Neural cell (in vitro differentiated cells): ENCODE measurements at regions not wholly inside any gene's neighbourhood (a gene's known extent, or its start where the extent isn't known, plus 50 kb on each side); places are given as distances from the start of the nearest gene placed in this dataset.

Source experiments
- H2AFZ ChIP-seq: fragments of 200-600, 300-800 bp; sonication (generic), shearing (Covaris generic); 2 replicates; pipeline ENCODE4 v1.6.0; 2014; ENCODE audit warnings: low read depth, mild to moderate bottlenecking, antibody characterized with exemption, low read length, moderate library complexity
- H3F3A ChIP-seq: fragments of 200-600 bp; shearing (Covaris generic); 2 replicates; pipeline ENCODE4 v1.6.1; 2016; ENCODE audit warnings: mild to moderate bottlenecking, moderate library complexity, mixed read lengths, antibody characterized with exemption, low read length; ENCODE audit not compliant: insufficient read depth, poor library complexity, severe bottlenecking
- H3K27ac ChIP-seq: fragments of 200-600, 300-800 bp; sonication (generic), shearing (Covaris generic); 2 replicates; pipeline ENCODE4 v1.5.1; 2014; ENCODE audit warnings: mild to moderate bottlenecking, low read length, moderate library complexity
- H3K27me3 ChIP-seq: fragments of 300-800, 200-600 bp; sonication (generic), shearing (Covaris generic); 2 replicates; pipeline ENCODE4 v1.6.0; 2014; ENCODE audit warnings: mild to moderate bottlenecking, low read depth, low read length, moderate library complexity; ENCODE audit not compliant: insufficient read depth
- H3K36me3 ChIP-seq: fragments of 300-800, 200-600 bp; sonication (generic), shearing (Covaris generic); 2 replicates; pipeline ENCODE4 v1.5.1; 2014; ENCODE audit warnings: mild to moderate bottlenecking, antibody characterized with exemption, low read length, moderate library complexity; ENCODE audit not compliant: insufficient read depth
- H3K4me2 ChIP-seq: fragments of 300-800, 200-600 bp; sonication (generic), shearing (Covaris generic); 2 replicates; pipeline ENCODE4 v1.6.0; 2014; ENCODE audit warnings: mild to moderate bottlenecking, low read length
- H3K4me3 ChIP-seq: fragments of 300-800, 200-600 bp; sonication (generic), shearing (Covaris generic); 2 replicates; pipeline ENCODE4 v1.5.1; 2014; ENCODE audit warnings: mild to moderate bottlenecking, low read length, moderate library complexity
- H3K79me2 ChIP-seq: fragments of 200-600 bp; shearing (Covaris generic); replicated peaks from 2 replicates; pipeline ENCODE4 v1.6.0; 2014; ENCODE audit warnings: mild to moderate bottlenecking, low read length, moderate library complexity; ENCODE audit not compliant: insufficient read depth
- H3K9ac ChIP-seq: fragments of 300-800, 200-600 bp; sonication (generic), shearing (Covaris generic); 2 replicates; pipeline ENCODE4 v1.6.1; 2016; ENCODE audit warnings: mild to moderate bottlenecking, low read length, mixed read lengths
- H3K9me2 ChIP-seq: fragments of 200-600 bp; shearing (Covaris generic); 2 replicates; pipeline ENCODE4 v1.6.1; 2016; ENCODE audit warnings: mild to moderate bottlenecking, low read length, mixed read lengths; ENCODE audit not compliant: insufficient read depth
- H3K9me3 ChIP-seq: fragments of 200-600, 300-800 bp; sonication (generic), shearing (Covaris generic); 2 replicates; pipeline ENCODE4 v1.6.1; 2016; ENCODE audit warnings: mild to moderate bottlenecking, mixed run types, low read length, moderate library complexity, mixed read lengths
- H4K20me1 ChIP-seq: fragments of 200-600 bp; shearing (Covaris generic); 2 replicates; pipeline ENCODE4 v1.6.1; 2016; ENCODE audit warnings: mild to moderate bottlenecking, mixed run types; ENCODE audit not compliant: insufficient read depth
- EP300 ChIP-seq: fragments of 450-650 bp; conservative IDR thresholded peaks from 2 replicates; pipeline ENCODE4 v1.6.1; 2014; ENCODE audit warnings: antibody characterized with exemption, mild to moderate bottlenecking, moderate library complexity; ENCODE audit not compliant: poor library complexity, severe bottlenecking
- EZH2 ChIP-seq: fragments of 200-600, 300-800 bp; shearing (Covaris generic), sonication (generic); IDR thresholded peaks from 2 replicates; pipeline ENCODE4 v1.6.1; 2014; ENCODE audit warnings: antibody characterized with exemption, low read length, borderline replicate concordance, mild to moderate bottlenecking; ENCODE audit not compliant: insufficient read depth, poor library complexity, severe bottlenecking
- MXI1 ChIP-seq: fragments of 450-650 bp; conservative IDR thresholded peaks from 2 replicates; pipeline ENCODE4 v1.6.1; 2014; ENCODE audit warnings: antibody characterized with exemption, mild to moderate bottlenecking; ENCODE audit not compliant: poor library complexity, severe bottlenecking
- POLR2AphosphoS5 ChIP-seq: IDR thresholded peaks from 2 replicates; pipeline ENCODE4 v1.6.1; 2012
- RAD21 ChIP-seq: fragments of 450-650 bp; conservative IDR thresholded peaks from 2 replicates; pipeline ENCODE4 v1.6.1; 2014; ENCODE audit warnings: antibody characterized with exemption, mild to moderate bottlenecking, moderate library complexity
- SMC3 ChIP-seq: fragments of 450-650 bp; conservative IDR thresholded peaks from 2 replicates; pipeline ENCODE4 v1.6.1; 2014; ENCODE audit warnings: antibody characterized with exemption, mild to moderate bottlenecking, moderate library complexity; ENCODE audit not compliant: poor library complexity
- TAF1 ChIP-seq: IDR thresholded peaks from 2 replicates; pipeline ENCODE4 v1.6.1; 2012; ENCODE audit warnings: low read depth
- TF ChIP-seq, protein P1 (sequence below): IDR thresholded peaks from 2 replicates; pipeline ENCODE4 v1.6.1; 2012; ENCODE audit warnings: borderline replicate concordance
- TF ChIP-seq, protein P2 (sequence below): fragments of 450-650 bp; IDR thresholded peaks from 2 replicates; pipeline ENCODE4 v1.5.1; 2014; ENCODE audit warnings: antibody characterized with exemption, mild to moderate bottlenecking, moderate library complexity; ENCODE audit not compliant: poor library complexity, severe bottlenecking

DNA sequence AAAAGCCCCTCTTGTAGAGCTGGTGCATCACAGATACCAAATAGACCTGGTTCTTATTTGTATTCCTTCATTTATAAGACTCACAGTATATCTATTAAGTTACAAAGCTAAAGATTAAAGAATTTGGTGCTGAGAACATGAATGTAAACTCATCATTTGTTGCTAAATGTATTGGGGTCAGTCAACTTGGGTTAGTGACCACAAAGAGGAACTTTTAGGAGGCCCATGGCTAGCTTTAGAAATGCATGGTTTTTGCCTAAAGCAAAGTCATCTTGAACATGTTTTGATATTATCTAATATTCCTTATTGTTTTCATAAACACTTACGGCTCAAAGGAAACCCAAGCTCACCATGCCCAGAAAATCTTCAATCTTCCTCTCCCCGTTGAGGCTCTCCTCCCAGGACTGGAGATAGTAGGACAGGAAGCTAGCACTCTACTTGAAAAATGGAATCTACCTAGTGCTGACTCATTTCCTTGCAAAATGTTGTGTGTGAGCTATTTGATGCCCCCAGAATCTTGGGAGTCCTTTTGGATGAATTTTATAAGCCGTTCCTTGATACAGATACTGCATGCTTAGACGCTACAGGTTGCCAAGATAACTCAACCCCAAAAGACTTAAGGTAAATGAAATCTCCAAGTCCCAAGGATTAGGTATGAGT, 121.4 kb downstream of the BMP2 start:
- Histone ChIP-seq H3K4me2 (no peak overlapping the region), H2AFZ (no peak overlapping the region), H3K9me2 (no peaks in the 10 kb centered on the region), H3K36me3 (no peaks in the 10 kb centered on the region), H3K27me3 (no peaks in the 10 kb centered on the region), H3K27ac (no peak overlapping the region), H3K9ac (no peak overlapping the region), H3K4me3 (no peak overlapping the region), H4K20me1 (no peaks in the 10 kb centered on the region), H3K9me3 (no peaks in the 10 kb centered on the region), H3K79me2 (no peaks in the 10 kb centered on the region), H3F3A (no peaks in the 10 kb centered on the region)
- TF ChIP-seq, protein P1, sequence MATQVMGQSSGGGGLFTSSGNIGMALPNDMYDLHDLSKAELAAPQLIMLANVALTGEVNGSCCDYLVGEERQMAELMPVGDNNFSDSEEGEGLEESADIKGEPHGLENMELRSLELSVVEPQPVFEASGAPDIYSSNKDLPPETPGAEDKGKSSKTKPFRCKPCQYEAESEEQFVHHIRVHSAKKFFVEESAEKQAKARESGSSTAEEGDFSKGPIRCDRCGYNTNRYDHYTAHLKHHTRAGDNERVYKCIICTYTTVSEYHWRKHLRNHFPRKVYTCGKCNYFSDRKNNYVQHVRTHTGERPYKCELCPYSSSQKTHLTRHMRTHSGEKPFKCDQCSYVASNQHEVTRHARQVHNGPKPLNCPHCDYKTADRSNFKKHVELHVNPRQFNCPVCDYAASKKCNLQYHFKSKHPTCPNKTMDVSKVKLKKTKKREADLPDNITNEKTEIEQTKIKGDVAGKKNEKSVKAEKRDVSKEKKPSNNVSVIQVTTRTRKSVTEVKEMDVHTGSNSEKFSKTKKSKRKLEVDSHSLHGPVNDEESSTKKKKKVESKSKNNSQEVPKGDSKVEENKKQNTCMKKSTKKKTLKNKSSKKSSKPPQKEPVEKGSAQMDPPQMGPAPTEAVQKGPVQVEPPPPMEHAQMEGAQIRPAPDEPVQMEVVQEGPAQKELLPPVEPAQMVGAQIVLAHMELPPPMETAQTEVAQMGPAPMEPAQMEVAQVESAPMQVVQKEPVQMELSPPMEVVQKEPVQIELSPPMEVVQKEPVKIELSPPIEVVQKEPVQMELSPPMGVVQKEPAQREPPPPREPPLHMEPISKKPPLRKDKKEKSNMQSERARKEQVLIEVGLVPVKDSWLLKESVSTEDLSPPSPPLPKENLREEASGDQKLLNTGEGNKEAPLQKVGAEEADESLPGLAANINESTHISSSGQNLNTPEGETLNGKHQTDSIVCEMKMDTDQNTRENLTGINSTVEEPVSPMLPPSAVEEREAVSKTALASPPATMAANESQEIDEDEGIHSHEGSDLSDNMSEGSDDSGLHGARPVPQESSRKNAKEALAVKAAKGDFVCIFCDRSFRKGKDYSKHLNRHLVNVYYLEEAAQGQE: no peak
- TF ChIP-seq SMC3 (no peak), EP300 (no peak), POLR2AphosphoS5 (no peak), RAD21 (no peak), MXI1 (no peak), EZH2 (no peak), TAF1 (no peak)
- TF ChIP-seq, protein P2, sequence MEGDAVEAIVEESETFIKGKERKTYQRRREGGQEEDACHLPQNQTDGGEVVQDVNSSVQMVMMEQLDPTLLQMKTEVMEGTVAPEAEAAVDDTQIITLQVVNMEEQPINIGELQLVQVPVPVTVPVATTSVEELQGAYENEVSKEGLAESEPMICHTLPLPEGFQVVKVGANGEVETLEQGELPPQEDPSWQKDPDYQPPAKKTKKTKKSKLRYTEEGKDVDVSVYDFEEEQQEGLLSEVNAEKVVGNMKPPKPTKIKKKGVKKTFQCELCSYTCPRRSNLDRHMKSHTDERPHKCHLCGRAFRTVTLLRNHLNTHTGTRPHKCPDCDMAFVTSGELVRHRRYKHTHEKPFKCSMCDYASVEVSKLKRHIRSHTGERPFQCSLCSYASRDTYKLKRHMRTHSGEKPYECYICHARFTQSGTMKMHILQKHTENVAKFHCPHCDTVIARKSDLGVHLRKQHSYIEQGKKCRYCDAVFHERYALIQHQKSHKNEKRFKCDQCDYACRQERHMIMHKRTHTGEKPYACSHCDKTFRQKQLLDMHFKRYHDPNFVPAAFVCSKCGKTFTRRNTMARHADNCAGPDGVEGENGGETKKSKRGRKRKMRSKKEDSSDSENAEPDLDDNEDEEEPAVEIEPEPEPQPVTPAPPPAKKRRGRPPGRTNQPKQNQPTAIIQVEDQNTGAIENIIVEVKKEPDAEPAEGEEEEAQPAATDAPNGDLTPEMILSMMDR: no peak

DNA sequence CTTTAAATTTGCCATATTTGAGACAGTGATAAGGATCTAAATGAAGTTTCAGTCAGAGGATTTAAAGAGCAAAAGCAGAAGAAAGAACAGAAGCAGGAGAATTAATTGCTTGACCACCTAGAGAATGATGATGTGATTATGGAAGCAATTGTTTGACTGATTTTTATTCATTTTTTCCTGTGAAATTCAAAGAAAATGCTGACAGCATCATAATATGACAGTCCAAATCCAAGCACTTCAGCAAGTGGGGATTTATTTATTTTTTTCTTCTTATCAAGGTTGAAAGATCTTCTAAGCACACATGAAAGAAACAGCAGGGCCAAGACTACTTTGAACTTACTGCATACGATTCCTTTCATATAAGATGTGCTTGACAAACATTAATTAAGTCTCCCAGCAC, 125.2 kb downstream of the BMP2 start:
- Histone ChIP-seq H3K4me2 (no peak overlapping the region), H4K20me1 (no peaks in the 10 kb centered on the region), H2AFZ (no peak overlapping the region), H3K27ac (no peak overlapping the region), H3F3A (no peaks in the 10 kb centered on the region), H3K79me2 (no peaks in the 10 kb centered on the region), H3K9me2 (no peaks in the 10 kb centered on the region), H3K4me3 (no peak overlapping the region), H3K9me3 (no peaks in the 10 kb centered on the region), H3K27me3 (no peaks in the 10 kb centered on the region), H3K9ac (no peak overlapping the region), H3K36me3 (no peaks in the 10 kb centered on the region)
- TF ChIP-seq TAF1 (no peak), SMC3 (no peak), EP300 (no peak), EZH2 (no peak), POLR2AphosphoS5 (no peak), MXI1 (no peak), RAD21 (no peak)
- TF ChIP-seq, protein P2: no peak
- TF ChIP-seq, protein P1: no peak
